ENCODE measurements at regions not wholly inside any gene's neighbourhood (a gene's known extent, or its start where the extent isn't known, plus 50 kb on each side); places are given as distances from the start of the nearest gene placed in this dataset.

GRCh38 chr15:94734460-94734859 is 503.1 kb downstream of the MCTP2 start (continued):
- no peak for TF ChIP-seq CREB1 (CRISPR knock-in tag; IDR thresholded peaks at IDR 0.05; ENCODE audit: low read depth)
- TF ChIP-seq, protein P1, sequence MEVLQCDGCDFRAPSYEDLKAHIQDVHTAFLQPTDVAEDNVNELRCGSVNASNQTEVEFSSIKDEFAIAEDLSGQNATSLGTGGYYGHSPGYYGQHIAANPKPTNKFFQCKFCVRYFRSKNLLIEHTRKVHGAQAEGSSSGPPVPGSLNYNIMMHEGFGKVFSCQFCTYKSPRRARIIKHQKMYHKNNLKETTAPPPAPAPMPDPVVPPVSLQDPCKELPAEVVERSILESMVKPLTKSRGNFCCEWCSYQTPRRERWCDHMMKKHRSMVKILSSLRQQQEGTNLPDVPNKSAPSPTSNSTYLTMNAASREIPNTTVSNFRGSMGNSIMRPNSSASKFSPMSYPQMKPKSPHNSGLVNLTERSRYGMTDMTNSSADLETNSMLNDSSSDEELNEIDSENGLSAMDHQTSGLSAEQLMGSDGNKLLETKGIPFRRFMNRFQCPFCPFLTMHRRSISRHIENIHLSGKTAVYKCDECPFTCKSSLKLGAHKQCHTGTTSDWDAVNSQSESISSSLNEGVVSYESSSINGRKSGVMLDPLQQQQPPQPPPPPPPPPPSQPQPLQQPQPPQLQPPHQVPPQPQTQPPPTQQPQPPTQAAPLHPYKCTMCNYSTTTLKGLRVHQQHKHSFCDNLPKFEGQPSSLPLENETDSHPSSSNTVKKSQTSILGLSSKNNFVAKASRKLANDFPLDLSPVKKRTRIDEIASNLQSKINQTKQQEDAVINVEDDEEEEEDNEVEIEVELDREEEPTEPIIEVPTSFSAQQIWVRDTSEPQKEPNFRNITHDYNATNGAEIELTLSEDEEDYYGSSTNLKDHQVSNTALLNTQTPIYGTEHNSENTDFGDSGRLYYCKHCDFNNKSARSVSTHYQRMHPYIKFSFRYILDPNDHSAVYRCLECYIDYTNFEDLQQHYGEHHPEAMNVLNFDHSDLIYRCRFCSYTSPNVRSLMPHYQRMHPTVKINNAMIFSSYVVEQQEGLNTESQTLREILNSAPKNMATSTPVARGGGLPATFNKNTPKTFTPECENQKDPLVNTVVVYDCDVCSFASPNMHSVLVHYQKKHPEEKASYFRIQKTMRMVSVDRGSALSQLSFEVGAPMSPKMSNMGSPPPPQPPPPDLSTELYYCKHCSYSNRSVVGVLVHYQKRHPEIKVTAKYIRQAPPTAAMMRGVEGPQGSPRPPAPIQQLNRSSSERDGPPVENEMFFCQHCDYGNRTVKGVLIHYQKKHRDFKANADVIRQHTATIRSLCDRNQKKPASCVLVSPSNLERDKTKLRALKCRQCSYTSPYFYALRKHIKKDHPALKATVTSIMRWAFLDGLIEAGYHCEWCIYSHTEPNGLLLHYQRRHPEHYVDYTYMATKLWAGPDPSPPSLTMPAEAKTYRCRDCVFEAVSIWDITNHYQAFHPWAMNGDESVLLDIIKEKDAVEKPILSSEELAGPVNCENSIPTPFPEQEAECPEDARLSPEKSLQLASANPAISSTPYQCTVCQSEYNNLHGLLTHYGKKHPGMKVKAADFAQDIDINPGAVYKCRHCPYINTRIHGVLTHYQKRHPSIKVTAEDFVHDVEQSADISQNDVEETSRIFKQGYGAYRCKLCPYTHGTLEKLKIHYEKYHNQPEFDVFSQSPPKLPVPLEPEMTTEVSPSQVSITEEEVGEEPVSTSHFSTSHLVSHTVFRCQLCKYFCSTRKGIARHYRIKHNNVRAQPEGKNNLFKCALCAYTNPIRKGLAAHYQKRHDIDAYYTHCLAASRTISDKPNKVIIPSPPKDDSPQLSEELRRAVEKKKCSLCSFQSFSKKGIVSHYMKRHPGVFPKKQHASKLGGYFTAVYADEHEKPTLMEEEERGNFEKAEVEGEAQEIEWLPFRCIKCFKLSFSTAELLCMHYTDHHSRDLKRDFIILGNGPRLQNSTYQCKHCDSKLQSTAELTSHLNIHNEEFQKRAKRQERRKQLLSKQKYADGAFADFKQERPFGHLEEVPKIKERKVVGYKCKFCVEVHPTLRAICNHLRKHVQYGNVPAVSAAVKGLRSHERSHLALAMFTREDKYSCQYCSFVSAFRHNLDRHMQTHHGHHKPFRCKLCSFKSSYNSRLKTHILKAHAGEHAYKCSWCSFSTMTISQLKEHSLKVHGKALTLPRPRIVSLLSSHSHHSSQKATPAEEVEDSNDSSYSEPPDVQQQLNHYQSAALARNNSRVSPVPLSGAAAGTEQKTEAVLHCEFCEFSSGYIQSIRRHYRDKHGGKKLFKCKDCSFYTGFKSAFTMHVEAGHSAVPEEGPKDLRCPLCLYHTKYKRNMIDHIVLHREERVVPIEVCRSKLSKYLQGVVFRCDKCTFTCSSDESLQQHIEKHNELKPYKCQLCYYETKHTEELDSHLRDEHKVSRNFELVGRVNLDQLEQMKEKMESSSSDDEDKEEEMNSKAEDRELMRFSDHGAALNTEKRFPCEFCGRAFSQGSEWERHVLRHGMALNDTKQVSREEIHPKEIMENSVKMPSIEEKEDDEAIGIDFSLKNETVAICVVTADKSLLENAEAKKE (CRISPR knock-in tag; IDR thresholded peaks at IDR 0.05) = no peak

GRCh38 chr15:94736236-94736635 is 504.9 kb downstream of the MCTP2 start:
- no peaks in the 10 kb centered on the region for H3K79me2 ChIP-seq (replicated peaks; ENCODE audit: insufficient read depth)
- H3K27ac ChIP-seq (ENCODE audit: low read depth) = no peak overlapping the region
- Mint-ChIP-seq H3K27me3 (ENCODE audit: insufficient read depth, low read depth, poor library complexity) (peaks cover 2% of the 10 kb centered on the region), H3K4me1 (no peaks in the 10 kb centered on the region), H3K27ac (no peak overlapping the region), H3K9me3 (no peaks in the 10 kb centered on the region), H3K36me3 (ENCODE audit: low read depth) (no peaks in the 10 kb centered on the region), H3K4me3 (no peak overlapping the region)
- H3K36me3 ChIP-seq (ENCODE audit: insufficient read depth) = no peaks in the 10 kb centered on the region
- ATAC-seq = no peak
- H3K4me2 ChIP-seq = no peak overlapping the region
- H3F3A ChIP-seq (replicated peaks; ENCODE audit: low read depth) = no peaks in the 10 kb centered on the region
- H3K9me2 ChIP-seq (ENCODE audit: insufficient read depth) = no peaks in the 10 kb centered on the region
- no peak for DNase-seq (ENCODE audit: low spot score)
- no peak overlapping the region for H2AFZ ChIP-seq
- H3K4me3 ChIP-seq = no peak overlapping the region
- no peaks in the 10 kb centered on the region for H3K27me3 ChIP-seq (ENCODE audit: insufficient read depth)
- H3K4me1 ChIP-seq (ENCODE audit: insufficient read depth) = no peaks in the 10 kb centered on the region
- no peaks in the 10 kb centered on the region for H4K20me1 ChIP-seq (replicated peaks; ENCODE audit: insufficient read depth)
- no peak for TF ChIP-seq EZH2 (IDR thresholded peaks at IDR 0.05; ENCODE audit: low read depth, unreplicated experiment)
- no peak for TF ChIP-seq STAT1 (IDR thresholded peaks at IDR 0.05; ENCODE audit: unreplicated experiment)
- no peak for TF ChIP-seq CREB1 (CRISPR knock-in tag; IDR thresholded peaks at IDR 0.05; ENCODE audit: low read depth)
- no peak for TF ChIP-seq JUNB (IDR thresholded peaks at IDR 0.05; ENCODE audit: unreplicated experiment)
- TF ChIP-seq CTCF (conservative IDR thresholded peaks at IDR 0.05; ENCODE audit: low read depth in 2 of 2) = no peak
- TF ChIP-seq, protein P2, sequence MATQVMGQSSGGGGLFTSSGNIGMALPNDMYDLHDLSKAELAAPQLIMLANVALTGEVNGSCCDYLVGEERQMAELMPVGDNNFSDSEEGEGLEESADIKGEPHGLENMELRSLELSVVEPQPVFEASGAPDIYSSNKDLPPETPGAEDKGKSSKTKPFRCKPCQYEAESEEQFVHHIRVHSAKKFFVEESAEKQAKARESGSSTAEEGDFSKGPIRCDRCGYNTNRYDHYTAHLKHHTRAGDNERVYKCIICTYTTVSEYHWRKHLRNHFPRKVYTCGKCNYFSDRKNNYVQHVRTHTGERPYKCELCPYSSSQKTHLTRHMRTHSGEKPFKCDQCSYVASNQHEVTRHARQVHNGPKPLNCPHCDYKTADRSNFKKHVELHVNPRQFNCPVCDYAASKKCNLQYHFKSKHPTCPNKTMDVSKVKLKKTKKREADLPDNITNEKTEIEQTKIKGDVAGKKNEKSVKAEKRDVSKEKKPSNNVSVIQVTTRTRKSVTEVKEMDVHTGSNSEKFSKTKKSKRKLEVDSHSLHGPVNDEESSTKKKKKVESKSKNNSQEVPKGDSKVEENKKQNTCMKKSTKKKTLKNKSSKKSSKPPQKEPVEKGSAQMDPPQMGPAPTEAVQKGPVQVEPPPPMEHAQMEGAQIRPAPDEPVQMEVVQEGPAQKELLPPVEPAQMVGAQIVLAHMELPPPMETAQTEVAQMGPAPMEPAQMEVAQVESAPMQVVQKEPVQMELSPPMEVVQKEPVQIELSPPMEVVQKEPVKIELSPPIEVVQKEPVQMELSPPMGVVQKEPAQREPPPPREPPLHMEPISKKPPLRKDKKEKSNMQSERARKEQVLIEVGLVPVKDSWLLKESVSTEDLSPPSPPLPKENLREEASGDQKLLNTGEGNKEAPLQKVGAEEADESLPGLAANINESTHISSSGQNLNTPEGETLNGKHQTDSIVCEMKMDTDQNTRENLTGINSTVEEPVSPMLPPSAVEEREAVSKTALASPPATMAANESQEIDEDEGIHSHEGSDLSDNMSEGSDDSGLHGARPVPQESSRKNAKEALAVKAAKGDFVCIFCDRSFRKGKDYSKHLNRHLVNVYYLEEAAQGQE (IDR thresholded peaks at IDR 0.05; ENCODE audit: unreplicated experiment) = no peak
- TF ChIP-seq ZNF331 (CRISPR knock-in tag; IDR thresholded peaks at IDR 0.05; ENCODE audit: low read depth) = no peak
- no peak for TF ChIP-seq POLR2AphosphoS5 (IDR thresholded peaks at IDR 0.05; ENCODE audit: low read depth)
